SK-N-SH (cell line): ENCODE measurements at regions not wholly inside any gene's neighbourhood (a gene's known extent, or its start where the extent isn't known, plus 50 kb on each side); places are given as distances from the start of the nearest gene placed in this dataset.

Experiments
- CTCF ChIA-PET: fragments of 300-600, 350-600 bp; formaldehyde crosslinking; extraction: SDS; loops from one replicate; lab custom pipeline; 2021; lab: Yijun Ruan, JAX
- POLR2A ChIA-PET: fragments of 350-600 bp; sonication (Branson Sonifier 250); formaldehyde crosslinking; extraction: SDS; loops from one replicate; lab custom pipeline; 2020; ENCODE audit warnings: antibody characterized with exemption, inconsistent platforms; lab: Yijun Ruan, JAX
- DNase-seq: peaks from one replicate; pipeline ENCODE4 v3.0.0; 2012
- H2AFZ ChIP-seq: fragments of 200-600 bp; sonication (generic); 2 replicates; pipeline ENCODE4 v1.8.1; 2016; ENCODE audit warnings: antibody characterized with exemption, mild to moderate bottlenecking, low read depth
- H3F3A ChIP-seq: fragments of 200-600 bp; sonication (generic); replicated peaks from 2 replicates; pipeline ENCODE3; 2016; ENCODE audit warnings: antibody characterized with exemption, mild to moderate bottlenecking; ENCODE audit not compliant: insufficient read depth
- H3K27ac ChIP-seq, 2 experiments: fragments of 200-500 bp in 1 of 2; fragments of 200-600 bp in 1 of 2; sonication (Bioruptor generic) in 1 of 2; sonication (generic), shearing (Covaris generic) in 1 of 2; 2 replicates each; pipeline versions ENCODE4 v1.5.1 to v1.6.1; 2014 to 2016; ENCODE audit warnings: low read depth in 2 of 2, inconsistent platforms in 1 of 2, low read length in 1 of 2, mild to moderate bottlenecking in 1 of 2, mixed read lengths in 1 of 2
- H3K27me3 ChIP-seq: fragments of 200-600 bp; sonication (generic), shearing (Covaris generic); 2 replicates; pipeline ENCODE4 v1.6.1; 2016; ENCODE audit warnings: mixed run types; ENCODE audit not compliant: insufficient read depth
- H3K36me3 ChIP-seq, 2 experiments: fragments of 200-500 bp in 1 of 2; fragments of 200-600 bp in 1 of 2; sonication (Bioruptor generic) in 1 of 2; sonication (generic) in 1 of 2; replicated peaks in 1 of 2; 2 replicates each; pipeline versions ENCODE3 to v1.5.1; 2014 to 2016; ENCODE audit warnings: low read length in 1 of 2, mild to moderate bottlenecking in 1 of 2; ENCODE audit not compliant: insufficient read depth in 2 of 2, control insufficient read depth in 1 of 2
- H3K4me1 ChIP-seq, 2 experiments: fragments of 200-500 bp in 1 of 2; fragments of 200-600 bp in 1 of 2; sonication (Bioruptor generic) in 1 of 2; sonication (generic), shearing (Covaris generic) in 1 of 2; 2 replicates each; pipeline versions ENCODE4 v1.5.1 to v1.6.1; 2014 to 2016; ENCODE audit warnings: low read depth in 1 of 2, low read length in 1 of 2, mixed run types in 1 of 2; ENCODE audit not compliant: insufficient read depth in 2 of 2, control insufficient read depth in 1 of 2
- H3K4me2 ChIP-seq: fragments of 200-600 bp; sonication (generic), shearing (Covaris generic); 2 replicates; pipeline ENCODE4 v1.6.1; 2017; ENCODE audit warnings: mixed run types
- H3K4me3 ChIP-seq, 2 experiments: fragments of 200-500 bp in 1 of 2; fragments of 200-600 bp in 1 of 2; sonication (Bioruptor generic) in 1 of 2; sonication (generic), shearing (Covaris generic) in 1 of 2; 2 replicates each; pipeline versions ENCODE4 v1.5.1 to v1.8.1; 2014 to 2016; ENCODE audit warnings: low read depth in 2 of 2, inconsistent platforms in 1 of 2, low read length in 1 of 2, mild to moderate bottlenecking in 1 of 2, mixed read lengths in 1 of 2, moderate library complexity in 1 of 2
- H3K79me2 ChIP-seq: fragments of 200-600 bp; sonication (generic); 2 replicates; pipeline ENCODE4 v1.8.1; 2017; ENCODE audit warnings: mild to moderate bottlenecking; ENCODE audit not compliant: insufficient read depth
- H3K9ac ChIP-seq: fragments of 200-600 bp; sonication (generic); 2 replicates; pipeline ENCODE4 v1.6.1; 2017; ENCODE audit warnings: mixed run types
- H3K9me2 ChIP-seq: fragments of 200-600 bp; sonication (generic); 2 replicates; pipeline ENCODE4 v1.6.1; 2017; ENCODE audit warnings: mixed run types
- H3K9me3 ChIP-seq: fragments of 200-600 bp; sonication (generic); 2 replicates; pipeline ENCODE4 v1.6.1; 2017; ENCODE audit warnings: mixed run types, mild to moderate bottlenecking, moderate library complexity
- H4K20me1 ChIP-seq: fragments of 200-600 bp; sonication (generic); 2 replicates; pipeline ENCODE4 v1.6.1; 2017; ENCODE audit warnings: mild to moderate bottlenecking, mixed run types; ENCODE audit not compliant: insufficient read depth
- CHD2 ChIP-seq: fragments of 150-350 bp; IDR thresholded peaks from 2 replicates; pipeline ENCODE4 v1.6.1; 2018; ENCODE audit warnings: low read length; ENCODE audit not compliant: partially characterized antibody
- CTCF ChIP-seq: fragments of 200-600 bp; sonication (generic); IDR thresholded peaks from 2 replicates; pipeline ENCODE4 v1.6.1; 2017; ENCODE audit warnings: antibody characterized with exemption, mild to moderate bottlenecking, moderate library complexity
- ELF1 ChIP-seq: IDR thresholded peaks from 2 replicates; pipeline ENCODE4 v1.4.0; 2012
- EP300 ChIP-seq, 2 experiments: IDR thresholded peaks; 2 replicates each; pipeline versions ENCODE4 v1.4.0 to v1.6.1; 2012; ENCODE audit warnings: borderline replicate concordance in 1 of 2, low read depth in 1 of 2, low read length in 1 of 2
- GABPA ChIP-seq: IDR thresholded peaks from 2 replicates; pipeline ENCODE4 v1.4.0; 2012; ENCODE audit warnings: low read depth, mild to moderate bottlenecking
- GATA2 ChIP-seq: sonication (generic); formaldehyde crosslinking; IDR thresholded peaks from 2 replicates; pipeline ENCODE4 v1.5.0; 2020; ENCODE audit warnings: mild to moderate bottlenecking, missing genetic modification reagents
- JUND ChIP-seq: IDR thresholded peaks from 2 replicates; pipeline ENCODE4 v1.4.0; 2012
- MEF2A ChIP-seq: IDR thresholded peaks from 2 replicates; pipeline ENCODE4 v1.4.0; 2012; ENCODE audit warnings: low read depth, borderline replicate concordance
- MXI1 ChIP-seq: IDR thresholded peaks from 2 replicates; pipeline ENCODE4 v1.6.1; 2012; ENCODE audit warnings: mild to moderate bottlenecking, low read depth, low read length, improper control_type of control experiment
- NFIC ChIP-seq: IDR thresholded peaks from 2 replicates; pipeline ENCODE4 v1.4.0; 2012; ENCODE audit warnings: borderline replicate concordance
- NRF1 ChIP-seq: IDR thresholded peaks from 2 replicates; pipeline ENCODE4 v1.6.1; 2012; ENCODE audit warnings: low read depth, mild to moderate bottlenecking, low read length
- POLR2AphosphoS5 ChIP-seq: IDR thresholded peaks from 2 replicates; pipeline ENCODE4 v1.6.1; 2012; ENCODE audit warnings: low read depth, low read length
- RAD21 ChIP-seq: IDR thresholded peaks from 2 replicates; pipeline ENCODE4 v1.6.1; 2012; ENCODE audit warnings: mild to moderate bottlenecking, low read length
- RCOR1 ChIP-seq: fragments of 150-350 bp; IDR thresholded peaks from 2 replicates; pipeline ENCODE4 v1.6.1; 2017; ENCODE audit warnings: antibody characterized with exemption, low read length
- RXRA ChIP-seq: IDR thresholded peaks from 2 replicates; pipeline ENCODE4 v1.4.0; 2012; ENCODE audit warnings: low read depth, mild to moderate bottlenecking, borderline replicate concordance
- SMC3 ChIP-seq: IDR thresholded peaks from 2 replicates; pipeline ENCODE4 v1.6.1; 2012; ENCODE audit warnings: low read depth, low read length, improper control_type of control experiment
- TEAD4 ChIP-seq: IDR thresholded peaks from 2 replicates; pipeline ENCODE4 v1.4.0; 2012; ENCODE audit warnings: mild to moderate bottlenecking, borderline replicate concordance; ENCODE audit not compliant: insufficient read depth
- YY1 ChIP-seq: IDR thresholded peaks from 2 replicates; pipeline ENCODE4 v1.4.0; 2012; ENCODE audit warnings: low read depth, mild to moderate bottlenecking
- WGBS: methylation state at CpG from one replicate; pipeline ENCODE4 v1.1.6; 2017; ENCODE audit warnings: low lambda C conversion rate; 5-methylcytosine and 5-hydroxymethylcytosine counted together
- TF ChIP-seq, protein P1 (sequence below): IDR thresholded peaks from 2 replicates; pipeline ENCODE4 v1.4.0; 2012; ENCODE audit warnings: low read depth
- TF ChIP-seq, protein P2 (sequence below): IDR thresholded peaks from 2 replicates; pipeline ENCODE4 v1.6.1; 2012; ENCODE audit warnings: mild to moderate bottlenecking, low read depth, low read length, moderate library complexity

- ChIA-PET CTCF (interaction anchor here (0.7 to 2.2 kb wide), 6 partner anchors 9 to 199 kb away, joined by 3 to 8 read pairs (median 3); no protein-coding TSS in a partner anchor), POLR2A (no interaction called here)
- Histone ChIP-seq H3K27me3 (no peaks in the 10 kb centered on the region), H3K4me2 (no peak overlapping the region), H3K9me2 (no peaks in the 10 kb centered on the region), H3K9ac (no peak overlapping the region), H3K27ac (peak overlapping the region in 1 of 2 experiments; percentile 82; a peak in 2 of 4 replicates), H3K36me3 (no peaks in the 10 kb centered on the region), H3K79me2 (no peaks in the 10 kb centered on the region), H3K4me1 (peaks cover 0 to 38% of the 10 kb centered on the region in 2 experiments; a peak in 2 of 4 replicates), H4K20me1 (no peaks in the 10 kb centered on the region), H2AFZ (no peak overlapping the region), H3K4me3 (no peak overlapping the region), H3K9me3 (no peaks in the 10 kb centered on the region), H3F3A (no peaks in the 10 kb centered on the region)
- peak; percentile 79 for DNase-seq
- TF ChIP-seq GATA2 (CRISPR knock-in tag) (no peak), NFIC (no peak), NRF1 (no peak), GABPA (no peak), MXI1 (peak; percentile 82), EP300 (IDR thresholded peaks at IDR 0.05; ENCODE audit: borderline replicate concordance in 1 of 2, low read depth in 1 of 2, low read length in 1 of 2) (peak in 1 of 2 experiments; percentile 39; a peak in 2 of 4 replicates), TEAD4 (no peak), RCOR1 (peak; percentile 77; the same call in 1 of the 2 replicates), RAD21 (peak; percentile 2; the same call in 1 of the 2 replicates), POLR2AphosphoS5 (no peak)
- TF ChIP-seq, protein P1, sequence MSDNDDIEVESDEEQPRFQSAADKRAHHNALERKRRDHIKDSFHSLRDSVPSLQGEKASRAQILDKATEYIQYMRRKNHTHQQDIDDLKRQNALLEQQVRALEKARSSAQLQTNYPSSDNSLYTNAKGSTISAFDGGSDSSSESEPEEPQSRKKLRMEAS, result no peak
- 25% methylated on average over 14 of the region's 14 CpGs for WGBS
These were observed 144.5 kb downstream of the PHETA1 start for GRCh38 chr12:111224186-111225066.

GRCh38 chr12:111222523-111222922, 146.4 kb downstream of the PHETA1 start:
- Histone ChIP-seq H3K4me3 (no peak overlapping the region), H4K20me1 (no peaks in the 10 kb centered on the region), H3K9me2 (no peaks in the 10 kb centered on the region), H3K4me2 (no peak overlapping the region), H3F3A (no peaks in the 10 kb centered on the region), H3K9me3 (no peaks in the 10 kb centered on the region), H3K27me3 (no peaks in the 10 kb centered on the region), H3K36me3 (no peaks in the 10 kb centered on the region), H3K9ac (no peak overlapping the region), H2AFZ (no peak overlapping the region), H3K27ac (peak overlapping the region in 1 of 2 experiments; percentile 82; a peak in 2 of 4 replicates), H3K79me2 (no peaks in the 10 kb centered on the region), H3K4me1 (peaks cover 0 to 38% of the 10 kb centered on the region in 2 experiments; a peak in 2 of 4 replicates)
- CTCF ChIA-PET, result interaction anchor here (1.3 to 3.4 kb wide), 2 partner anchors 12 to 79 kb away, joined by 3 to 13 read pairs; no protein-coding TSS in a partner anchor
- no peak for DNase-seq
- POLR2A ChIA-PET, result no interaction called here
- 38% methylated on average over 4 of the region's 4 CpGs for WGBS
- TF ChIP-seq SMC3, result no peak
- no peak for TF ChIP-seq MEF2A
- no peak for TF ChIP-seq CHD2
- no peak for TF ChIP-seq NFIC
- no peak for TF ChIP-seq RCOR1
- no peak for TF ChIP-seq JUND
- no peak for TF ChIP-seq ELF1
- TF ChIP-seq YY1, result no peak
- TF ChIP-seq CTCF, result no peak
- no peak for TF ChIP-seq GABPA
- TF ChIP-seq NRF1, result no peak
- TF ChIP-seq, protein P2, sequence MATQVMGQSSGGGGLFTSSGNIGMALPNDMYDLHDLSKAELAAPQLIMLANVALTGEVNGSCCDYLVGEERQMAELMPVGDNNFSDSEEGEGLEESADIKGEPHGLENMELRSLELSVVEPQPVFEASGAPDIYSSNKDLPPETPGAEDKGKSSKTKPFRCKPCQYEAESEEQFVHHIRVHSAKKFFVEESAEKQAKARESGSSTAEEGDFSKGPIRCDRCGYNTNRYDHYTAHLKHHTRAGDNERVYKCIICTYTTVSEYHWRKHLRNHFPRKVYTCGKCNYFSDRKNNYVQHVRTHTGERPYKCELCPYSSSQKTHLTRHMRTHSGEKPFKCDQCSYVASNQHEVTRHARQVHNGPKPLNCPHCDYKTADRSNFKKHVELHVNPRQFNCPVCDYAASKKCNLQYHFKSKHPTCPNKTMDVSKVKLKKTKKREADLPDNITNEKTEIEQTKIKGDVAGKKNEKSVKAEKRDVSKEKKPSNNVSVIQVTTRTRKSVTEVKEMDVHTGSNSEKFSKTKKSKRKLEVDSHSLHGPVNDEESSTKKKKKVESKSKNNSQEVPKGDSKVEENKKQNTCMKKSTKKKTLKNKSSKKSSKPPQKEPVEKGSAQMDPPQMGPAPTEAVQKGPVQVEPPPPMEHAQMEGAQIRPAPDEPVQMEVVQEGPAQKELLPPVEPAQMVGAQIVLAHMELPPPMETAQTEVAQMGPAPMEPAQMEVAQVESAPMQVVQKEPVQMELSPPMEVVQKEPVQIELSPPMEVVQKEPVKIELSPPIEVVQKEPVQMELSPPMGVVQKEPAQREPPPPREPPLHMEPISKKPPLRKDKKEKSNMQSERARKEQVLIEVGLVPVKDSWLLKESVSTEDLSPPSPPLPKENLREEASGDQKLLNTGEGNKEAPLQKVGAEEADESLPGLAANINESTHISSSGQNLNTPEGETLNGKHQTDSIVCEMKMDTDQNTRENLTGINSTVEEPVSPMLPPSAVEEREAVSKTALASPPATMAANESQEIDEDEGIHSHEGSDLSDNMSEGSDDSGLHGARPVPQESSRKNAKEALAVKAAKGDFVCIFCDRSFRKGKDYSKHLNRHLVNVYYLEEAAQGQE, result no peak
- TF ChIP-seq TEAD4, result no peak
- no peak for TF ChIP-seq RXRA
- TF ChIP-seq EP300 (IDR thresholded peaks at IDR 0.05; ENCODE audit: borderline replicate concordance in 1 of 2, low read depth in 1 of 2, low read length in 1 of 2), result no peak
- no peak for TF ChIP-seq RAD21
- TF ChIP-seq, protein P1, result no peak
